NCI-H2029 (cell line): ENCODE measurements at regions not wholly inside any gene's neighbourhood (a gene's known extent, or its start where the extent isn't known, plus 50 kb on each side); places are given as distances from the start of the nearest gene placed in this dataset.

Source experiments
- DNase-seq: peaks from one replicate; lab custom pipeline; 2025; lab: John Stamatoyannopoulos, UW

- DNase-seq: no peak
Observed at GRCh38 chr20:41951615-41952014, 333.4 kb upstream of the CHD6 start.

GRCh38 chr20:41939659-41940058 is 321.5 kb upstream of the CHD6 start:
- no peak for DNase-seq

- no peak for DNase-seq
Observed at GRCh38 chr20:41938353-41938752, 320.2 kb upstream of the CHD6 start.

DNA sequence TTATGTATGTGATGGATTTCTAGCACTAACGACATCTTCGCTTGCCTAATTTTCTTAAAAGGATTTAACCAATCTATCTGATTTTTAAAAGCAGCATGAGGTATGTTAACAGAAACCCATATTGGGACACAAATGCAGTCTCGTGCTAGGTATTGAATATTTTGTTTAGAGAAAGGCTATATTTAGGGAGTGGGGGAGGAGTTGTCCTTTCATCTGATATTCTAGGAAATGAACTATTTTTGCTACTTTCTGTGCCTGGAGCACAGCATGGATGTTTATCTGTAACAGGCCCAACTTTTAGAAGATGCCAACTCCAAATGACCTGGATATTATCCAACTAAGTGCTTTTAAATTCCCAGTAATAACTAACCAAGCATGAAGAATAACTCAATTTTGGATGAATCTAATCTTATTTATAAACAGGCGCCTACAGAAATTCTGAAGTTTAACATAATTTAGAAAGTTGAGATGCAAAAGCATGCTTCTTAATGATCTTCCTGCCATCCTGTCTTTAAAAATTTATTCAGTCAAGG is 317.1 kb upstream of the CHD6 start:
- DNase-seq: no peak

- no peak for DNase-seq
Observed at GRCh38 chr20:41932431-41932830, 314.3 kb upstream of the CHD6 start.

GRCh38 chr20:41927655-41928054 is 309.5 kb upstream of the CHD6 start:
- DNase-seq: no peak

GRCh38 chr20:41927189-41927588 is 309.0 kb upstream of the CHD6 start:
- no peak for DNase-seq

DNA sequence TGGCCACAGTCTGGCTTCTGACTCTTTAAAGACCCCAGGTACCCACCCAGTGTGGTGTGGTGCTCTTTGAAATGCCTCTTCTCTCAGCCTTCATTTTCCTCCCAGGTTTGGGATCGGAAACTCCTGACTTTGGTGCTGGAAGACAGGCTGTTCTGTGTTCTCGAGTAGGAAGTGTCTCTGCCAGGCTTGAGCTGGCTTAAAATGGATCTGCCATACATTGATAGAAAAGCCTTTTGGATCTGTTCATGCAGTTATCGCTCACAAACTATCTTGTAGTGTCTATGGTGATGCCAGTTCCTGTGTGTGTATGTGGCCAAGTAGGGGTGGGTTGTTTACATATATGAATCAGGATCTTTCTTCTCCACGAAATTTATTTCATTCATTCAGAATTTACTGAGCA is 307.3 kb upstream of the CHD6 start:
- no peak for DNase-seq

GRCh38 chr20:41923624-41924023 is 305.4 kb upstream of the CHD6 start:
- DNase-seq: no peak

DNA sequence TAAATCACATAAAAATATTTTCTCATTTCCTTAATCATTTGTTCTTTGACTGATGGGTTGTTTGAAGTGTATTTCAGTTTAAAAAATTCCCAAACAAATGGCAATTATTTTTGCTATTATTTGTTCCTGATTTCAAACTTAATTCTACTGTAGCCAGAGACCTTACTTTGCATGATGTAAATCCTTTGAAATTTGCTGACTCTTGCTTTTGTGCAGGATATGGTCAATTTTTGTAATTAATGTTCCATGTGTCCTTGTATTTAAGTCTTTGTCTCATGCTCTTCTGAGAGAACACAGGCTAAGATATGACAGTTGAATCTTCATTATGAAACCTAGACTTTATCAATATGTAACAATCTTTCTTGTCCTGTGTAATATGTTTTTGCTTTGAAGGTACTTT is 295.0 kb upstream of the CHD6 start:
- DNase-seq: no peak

GRCh38 chr20:41910558-41910957 is 292.4 kb upstream of the CHD6 start:
- DNase-seq: no peak

DNA sequence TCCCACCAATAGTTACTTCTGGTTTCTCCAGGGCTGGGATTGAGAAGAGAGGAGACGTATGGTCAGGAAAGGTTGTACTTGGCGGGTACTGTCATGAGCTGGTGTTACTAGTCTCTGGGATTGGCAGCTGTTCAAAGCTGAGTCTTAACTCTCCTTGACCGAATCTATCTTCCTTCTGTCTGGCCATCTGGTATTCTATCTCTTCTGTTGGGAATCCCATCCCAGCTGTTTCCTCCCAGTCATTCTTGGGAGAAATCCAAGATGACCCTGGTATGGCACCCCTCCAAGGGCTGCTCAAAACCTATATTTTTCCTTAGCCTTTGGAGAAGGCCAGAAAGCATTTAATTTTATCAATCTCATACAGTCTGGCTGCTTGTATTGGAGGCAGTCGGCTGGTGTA is 287.0 kb upstream of the CHD6 start:
- DNase-seq: no peak

DNA sequence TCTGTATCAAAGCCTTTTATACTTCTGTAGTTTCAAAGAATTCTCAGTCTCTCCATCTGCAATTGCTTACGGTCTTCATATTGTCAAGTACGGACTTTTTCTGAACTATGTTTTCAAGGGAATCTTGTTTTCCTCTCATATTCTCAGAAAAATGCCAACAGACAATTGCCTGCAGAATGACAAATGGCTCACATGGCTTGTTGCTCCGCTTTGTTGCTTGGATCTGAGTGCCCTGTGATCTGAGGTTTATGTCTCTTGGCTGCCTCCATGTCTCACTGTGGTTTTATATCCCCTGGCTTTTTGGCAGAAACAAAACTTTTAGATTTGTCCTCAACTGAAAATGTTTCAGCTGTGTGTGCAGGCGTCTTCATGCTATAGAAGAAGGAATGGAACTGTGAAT is 285.4 kb upstream of the CHD6 start:
- no peak for DNase-seq

DNA sequence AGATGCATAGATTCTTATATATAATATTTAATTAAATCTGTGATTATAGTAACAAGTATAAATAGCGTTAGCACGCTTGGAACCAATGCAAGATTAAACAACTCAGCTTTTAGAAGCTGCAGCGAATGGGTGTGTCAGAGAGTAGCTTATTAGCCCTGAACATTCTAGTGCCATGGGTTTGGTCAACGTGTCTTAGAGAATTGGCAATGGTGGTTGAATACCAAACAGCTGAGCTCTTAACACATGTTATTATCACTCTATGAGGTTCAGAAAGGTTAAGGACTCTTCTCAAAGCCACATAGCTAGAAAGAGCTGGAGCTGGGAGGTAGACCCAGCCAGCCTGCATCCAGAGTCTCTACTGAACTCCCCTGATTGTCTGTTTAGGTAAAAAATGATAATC is 284.2 kb upstream of the CHD6 start:
- no peak for DNase-seq

- DNase-seq: no peak
Observed at GRCh38 chr20:41900201-41900691, 282.1 kb upstream of the CHD6 start.

GRCh38 chr20:41897708-41898107 is 279.5 kb upstream of the CHD6 start:
- no peak for DNase-seq

- no peak for DNase-seq
Observed at GRCh38 chr20:41895241-41896032, 277.3 kb upstream of the CHD6 start.

- no peak for DNase-seq
Observed at GRCh38 chr20:41894255-41894963, 276.2 kb upstream of the CHD6 start.

GRCh38 chr20:41892031-41892430 is 273.9 kb upstream of the CHD6 start:
- DNase-seq: no peak

DNA sequence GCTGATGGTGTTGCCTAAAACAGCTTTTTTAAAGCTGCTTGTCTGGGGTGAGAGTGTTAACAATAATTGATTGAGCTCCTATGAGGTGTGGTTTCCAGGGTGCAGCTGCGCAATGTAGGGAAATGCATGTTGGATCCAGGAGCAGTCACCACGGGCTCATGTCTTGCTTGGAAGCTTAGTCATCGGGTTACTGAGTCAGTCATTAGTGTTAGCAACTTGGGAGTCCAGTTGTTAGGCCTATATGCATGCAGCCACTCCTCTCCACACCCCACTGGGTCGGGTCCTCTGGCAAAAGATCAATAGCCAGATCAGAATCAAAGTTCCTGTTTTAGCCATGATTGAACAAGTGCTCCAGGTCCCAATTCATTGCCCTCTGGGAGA is 271.7 kb upstream of the CHD6 start:
- DNase-seq: no peak

DNA sequence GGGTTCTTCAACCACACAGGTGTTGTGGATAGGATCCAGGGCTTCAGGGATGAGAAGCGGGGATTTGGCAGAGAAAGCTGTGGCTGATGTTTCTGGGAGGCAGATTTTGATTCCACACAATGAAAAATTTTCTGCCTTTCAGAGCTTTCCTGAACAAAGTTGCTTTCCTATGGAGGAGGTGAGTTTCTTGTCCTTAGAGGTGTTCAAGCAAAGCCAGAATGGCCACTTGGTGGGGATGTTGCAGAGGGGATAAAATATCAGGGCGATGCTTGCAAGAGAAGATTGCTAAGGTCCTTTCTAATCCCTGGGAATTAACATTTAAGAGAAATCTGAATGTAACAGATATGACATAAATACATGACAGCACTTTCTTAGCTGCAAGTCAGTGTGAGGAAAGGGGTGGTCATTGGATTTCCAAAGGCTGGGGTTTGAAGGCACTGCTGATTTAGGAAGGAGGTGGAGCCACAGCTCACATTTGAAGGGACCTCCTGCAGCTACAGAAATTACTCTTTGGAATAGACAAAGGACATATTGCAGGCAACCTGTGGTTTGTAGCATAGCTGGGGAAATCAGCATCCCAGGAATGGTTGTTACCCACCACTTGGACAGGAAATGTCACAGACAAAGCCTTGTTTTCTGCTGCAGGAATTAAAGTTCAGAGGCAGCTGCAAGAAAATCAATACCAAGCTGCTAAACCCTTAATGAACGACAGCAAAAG is 271.1 kb upstream of the CHD6 start:
- no peak for DNase-seq

- no peak for DNase-seq
Observed at GRCh38 chr20:41888434-41888833, 270.3 kb upstream of the CHD6 start.

- DNase-seq: no peak
Observed at GRCh38 chr20:41887500-41887899, 269.3 kb upstream of the CHD6 start.
